Breast epithelium (tissue), 3 donors: ENCODE measurements at regions not wholly inside any gene's neighbourhood (a gene's known extent, or its start where the extent isn't known, plus 50 kb on each side); places are given as distances from the start of the nearest gene placed in this dataset.

Experiments
- POLR2AphosphoS5 ChIP-seq, 3 donors: sonication (generic); formaldehyde crosslinking; IDR thresholded peaks; one replicate each; pipeline ENCODE4 v1.6.1; 2017; ENCODE audit warnings: antibody characterized with exemption in 3 of 3
- TF ChIP-seq, protein P1 (sequence below), 3 donors: fragments of 450-650 bp; IDR thresholded peaks; one replicate each; pipeline ENCODE4 v1.5.1; 2016 to 2017; ENCODE audit warnings: antibody characterized with exemption in 3 of 3, mild to moderate bottlenecking in 3 of 3, moderate library complexity in 3 of 3

DNA sequence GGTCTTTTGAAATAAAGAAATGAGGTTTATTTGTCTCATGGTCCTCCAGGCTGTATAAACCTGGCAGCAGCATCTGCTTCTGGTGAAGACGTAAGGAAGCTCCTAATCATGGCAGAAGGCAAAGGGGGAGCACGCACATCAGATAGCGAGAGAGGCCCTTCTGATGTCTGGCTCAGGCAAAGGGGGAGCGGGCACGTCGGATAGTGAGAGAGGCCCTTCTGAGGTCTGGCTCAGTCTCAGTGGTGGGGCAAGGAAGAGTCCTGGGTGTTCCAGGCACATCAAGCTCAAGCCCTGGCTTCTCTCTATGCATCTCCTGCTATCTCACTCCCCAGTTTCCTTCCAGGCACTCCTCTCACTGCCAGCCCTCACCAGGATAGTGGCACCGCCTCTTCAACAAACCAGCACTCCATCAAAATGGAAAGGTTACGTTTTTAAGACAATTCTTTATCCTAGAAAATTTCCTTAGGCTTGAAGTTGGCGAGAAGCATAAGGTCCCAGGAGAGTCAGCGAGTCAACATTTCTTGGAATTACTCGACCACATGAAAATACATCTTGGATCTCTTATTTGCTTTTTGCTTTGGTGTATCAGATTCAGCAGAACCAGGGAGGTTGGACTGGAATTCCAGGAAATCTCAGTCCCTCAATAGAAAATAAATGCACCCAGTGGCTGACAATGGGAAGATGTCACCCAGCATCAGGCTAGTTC is 189.6 kb upstream of the TMEM132C start:
- TF ChIP-seq, protein P1, sequence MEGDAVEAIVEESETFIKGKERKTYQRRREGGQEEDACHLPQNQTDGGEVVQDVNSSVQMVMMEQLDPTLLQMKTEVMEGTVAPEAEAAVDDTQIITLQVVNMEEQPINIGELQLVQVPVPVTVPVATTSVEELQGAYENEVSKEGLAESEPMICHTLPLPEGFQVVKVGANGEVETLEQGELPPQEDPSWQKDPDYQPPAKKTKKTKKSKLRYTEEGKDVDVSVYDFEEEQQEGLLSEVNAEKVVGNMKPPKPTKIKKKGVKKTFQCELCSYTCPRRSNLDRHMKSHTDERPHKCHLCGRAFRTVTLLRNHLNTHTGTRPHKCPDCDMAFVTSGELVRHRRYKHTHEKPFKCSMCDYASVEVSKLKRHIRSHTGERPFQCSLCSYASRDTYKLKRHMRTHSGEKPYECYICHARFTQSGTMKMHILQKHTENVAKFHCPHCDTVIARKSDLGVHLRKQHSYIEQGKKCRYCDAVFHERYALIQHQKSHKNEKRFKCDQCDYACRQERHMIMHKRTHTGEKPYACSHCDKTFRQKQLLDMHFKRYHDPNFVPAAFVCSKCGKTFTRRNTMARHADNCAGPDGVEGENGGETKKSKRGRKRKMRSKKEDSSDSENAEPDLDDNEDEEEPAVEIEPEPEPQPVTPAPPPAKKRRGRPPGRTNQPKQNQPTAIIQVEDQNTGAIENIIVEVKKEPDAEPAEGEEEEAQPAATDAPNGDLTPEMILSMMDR (IDR thresholded peaks at IDR 0.05) = no peak
- TF ChIP-seq POLR2AphosphoS5 (IDR thresholded peaks at IDR 0.05) = no peak
